Keratinocyte (primary cell): ENCODE measurements at regions not wholly inside any gene's neighbourhood (a gene's known extent, or its start where the extent isn't known, plus 50 kb on each side); places are given as distances from the start of the nearest gene placed in this dataset.

Experiments
- DNase-seq: peaks from one replicate; pipeline ENCODE4 v3.0.0-alpha.2; 2011; ENCODE audit warnings: low read depth, missing footprints, low spot score
- FAIRE-seq: peaks from 2 replicates; lab custom pipeline; 2011; peaks lifted over from hg19 to GRCh38; lab: Jason Lieb, UNC
- H2AFZ ChIP-seq: 2 replicates; pipeline ENCODE4 v1.6.0; 2012; ENCODE audit warnings: low read length, control low read depth, inconsistent platforms; ENCODE audit not compliant: control insufficient read depth
- H3K27ac ChIP-seq: 2 replicates; pipeline ENCODE4 v1.5.1; 2011; ENCODE audit warnings: low read length; ENCODE audit not compliant: control insufficient read depth, insufficient read depth
- H3K27me3 ChIP-seq: 3 replicates; pipeline ENCODE4 v1.6.0; 2011; ENCODE audit warnings: low read length; ENCODE audit not compliant: control insufficient read depth, insufficient read depth; ENCODE audit errors: extremely low read depth
- H3K36me3 ChIP-seq, 2 experiments: 2 replicates in 1 of 2; 3 replicates in 1 of 2; pipeline ENCODE4 v1.5.1; 2011; ENCODE audit warnings: low read length in 2 of 2, mild to moderate bottlenecking in 1 of 2; ENCODE audit not compliant: control insufficient read depth in 2 of 2, insufficient read depth in 2 of 2; ENCODE audit errors: extremely low read depth in 1 of 2
- H3K4me1 ChIP-seq: 3 replicates; pipeline ENCODE4 v1.5.1; 2011; ENCODE audit warnings: low read length; ENCODE audit not compliant: control insufficient read depth, insufficient read depth; ENCODE audit errors: extremely low read depth
- H3K4me2 ChIP-seq: 3 replicates; pipeline ENCODE4 v1.6.0; 2011; ENCODE audit warnings: low read depth, low read length; ENCODE audit not compliant: control insufficient read depth, insufficient read depth; ENCODE audit errors: extremely low read depth
- H3K4me3 ChIP-seq, 3 experiments: fragments of 200-600 bp in 1 of 3; sonication (generic) in 1 of 3; 2 replicates in 2 of 3; 3 replicates in 1 of 3; pipeline ENCODE4 v1.5.1; 2011 to 2016; ENCODE audit warnings: low read length in 3 of 3, mild to moderate bottlenecking in 3 of 3, control low read depth in 2 of 3, inconsistent platforms in 1 of 3, low read depth in 1 of 3, mixed read lengths in 1 of 3, mixed run types in 1 of 3, moderate library complexity in 1 of 3; ENCODE audit not compliant: control insufficient read depth in 2 of 3, insufficient read depth in 2 of 3; ENCODE audit errors: extremely low read depth in 1 of 3
- H3K79me2 ChIP-seq: 2 replicates; pipeline ENCODE4 v1.6.0; 2012; ENCODE audit warnings: low read length; ENCODE audit not compliant: control insufficient read depth, insufficient read depth
- H3K9ac ChIP-seq: 3 replicates; pipeline ENCODE4 v1.6.0; 2011; ENCODE audit warnings: low read length; ENCODE audit not compliant: control insufficient read depth, insufficient read depth; ENCODE audit errors: extremely low read depth
- H3K9me1 ChIP-seq: 3 replicates; pipeline ENCODE4 v1.6.0; 2011; ENCODE audit warnings: low read length; ENCODE audit not compliant: control insufficient read depth, insufficient read depth; ENCODE audit errors: extremely low read depth
- H3K9me3 ChIP-seq: 2 replicates; pipeline ENCODE4 v1.5.1; 2012; ENCODE audit warnings: low read depth, low read length; ENCODE audit not compliant: control insufficient read depth
- H4K20me1 ChIP-seq: 3 replicates; pipeline ENCODE4 v1.6.0; 2011; ENCODE audit warnings: low read length; ENCODE audit not compliant: control insufficient read depth, insufficient read depth; ENCODE audit errors: extremely low read depth
- EZH2 ChIP-seq: IDR thresholded peaks from one replicate; pipeline ENCODE4 v1.6.1; 2012; ENCODE audit warnings: inconsistent platforms, mild to moderate bottlenecking, low read length, moderate library complexity
- dilution Hi-C: fragments of 300-500 bp; cut with MboI; formaldehyde crosslinking; loops from one replicate; pipeline ENCODE4 v1.7.0; 2020; ENCODE audit warnings: low sequenced_read_pairs; ENCODE audit not compliant: extremely low pct_ligation_motif_present
- TF ChIP-seq, protein P1 (sequence below), 3 experiments: IDR thresholded peaks in 1 of 3; conservative IDR thresholded peaks in 1 of 3; optimal IDR thresholded peaks in 1 of 3; 2 replicates in 2 of 3; 3 replicates in 1 of 3; pipeline versions ENCODE3 to v1.5.1; 2011; ENCODE audit warnings: low read length in 3 of 3, mild to moderate bottlenecking in 3 of 3, moderate library complexity in 2 of 3, control low read depth in 1 of 3, inconsistent platforms in 1 of 3; ENCODE audit not compliant: insufficient read depth in 2 of 3; ENCODE audit errors: extremely low read depth in 1 of 3

DNA sequence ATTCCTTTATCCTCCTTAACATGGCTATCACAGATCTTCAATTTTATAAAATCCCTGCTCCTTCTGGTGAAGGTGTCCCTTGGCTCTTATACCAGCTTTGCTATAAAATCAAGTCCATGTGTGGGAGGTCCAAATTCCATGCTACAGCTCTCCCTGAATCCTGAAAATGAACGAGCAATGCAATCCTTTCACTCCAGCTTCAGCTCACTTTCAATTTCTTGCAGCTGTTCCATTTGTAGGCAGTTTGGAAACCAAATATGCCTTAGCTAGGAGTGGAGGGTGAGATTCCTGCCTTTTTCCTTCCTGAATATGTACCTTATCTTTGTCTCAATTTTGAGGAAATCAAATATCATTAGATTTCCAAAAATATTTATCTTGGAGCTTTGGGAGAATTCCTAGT, 402.6 kb downstream of the TTLL7 start:
- dilution Hi-C loops: no loop called here
- Histone ChIP-seq H3K27ac (no peak overlapping the region), H3K4me3 (no peak overlapping the region), H4K20me1 (no peaks in the 10 kb centered on the region), H3K27me3 (no peaks in the 10 kb centered on the region), H3K79me2 (no peaks in the 10 kb centered on the region), H3K4me1 (no peaks in the 10 kb centered on the region), H2AFZ (no peak overlapping the region), H3K9ac (no peak overlapping the region), H3K36me3 (no peaks in the 10 kb centered on the region), H3K9me1 (no peaks in the 10 kb centered on the region), H3K9me3 (no peaks in the 10 kb centered on the region), H3K4me2 (no peak overlapping the region)
- no peak for TF ChIP-seq EZH2
- TF ChIP-seq, protein P1, sequence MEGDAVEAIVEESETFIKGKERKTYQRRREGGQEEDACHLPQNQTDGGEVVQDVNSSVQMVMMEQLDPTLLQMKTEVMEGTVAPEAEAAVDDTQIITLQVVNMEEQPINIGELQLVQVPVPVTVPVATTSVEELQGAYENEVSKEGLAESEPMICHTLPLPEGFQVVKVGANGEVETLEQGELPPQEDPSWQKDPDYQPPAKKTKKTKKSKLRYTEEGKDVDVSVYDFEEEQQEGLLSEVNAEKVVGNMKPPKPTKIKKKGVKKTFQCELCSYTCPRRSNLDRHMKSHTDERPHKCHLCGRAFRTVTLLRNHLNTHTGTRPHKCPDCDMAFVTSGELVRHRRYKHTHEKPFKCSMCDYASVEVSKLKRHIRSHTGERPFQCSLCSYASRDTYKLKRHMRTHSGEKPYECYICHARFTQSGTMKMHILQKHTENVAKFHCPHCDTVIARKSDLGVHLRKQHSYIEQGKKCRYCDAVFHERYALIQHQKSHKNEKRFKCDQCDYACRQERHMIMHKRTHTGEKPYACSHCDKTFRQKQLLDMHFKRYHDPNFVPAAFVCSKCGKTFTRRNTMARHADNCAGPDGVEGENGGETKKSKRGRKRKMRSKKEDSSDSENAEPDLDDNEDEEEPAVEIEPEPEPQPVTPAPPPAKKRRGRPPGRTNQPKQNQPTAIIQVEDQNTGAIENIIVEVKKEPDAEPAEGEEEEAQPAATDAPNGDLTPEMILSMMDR (optimal IDR thresholded peaks at IDR 0.05 in 1 of 3, IDR thresholded peaks at IDR 0.05 in 1 of 3, conservative IDR thresholded peaks at IDR 0.05 in 1 of 3; ENCODE audit: extremely low read depth in 1 of 3, insufficient read depth in 2 of 3, low read length in 3 of 3): no peak
- no peak for FAIRE-seq
- no peak for DNase-seq

DNA sequence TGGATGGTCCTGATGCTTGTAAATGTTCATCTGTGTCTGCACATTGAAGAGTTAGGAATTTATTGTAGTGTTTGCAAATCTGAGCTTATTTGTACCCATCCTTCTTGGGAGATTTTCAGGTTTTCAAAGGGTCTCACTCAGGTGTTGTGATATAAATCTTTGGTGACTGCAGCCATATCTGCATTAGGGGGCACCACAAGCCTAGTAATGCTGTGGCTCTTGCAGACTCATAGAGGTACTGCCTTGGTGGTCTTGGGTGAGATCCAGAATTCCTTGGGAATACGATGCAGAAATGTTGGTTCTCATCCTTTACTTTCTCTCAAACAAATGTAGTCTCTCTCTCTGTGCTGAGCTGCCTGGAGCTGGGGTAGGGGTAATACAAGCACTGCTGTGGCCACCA, 405.9 kb downstream of the TTLL7 start:
- Histone ChIP-seq H3K4me2 (no peak overlapping the region), H3K27me3 (no peaks in the 10 kb centered on the region), H3K79me2 (no peaks in the 10 kb centered on the region), H3K9me3 (no peaks in the 10 kb centered on the region), H3K4me3 (no peak overlapping the region), H3K9ac (no peak overlapping the region), H3K9me1 (no peaks in the 10 kb centered on the region), H4K20me1 (no peaks in the 10 kb centered on the region), H3K4me1 (no peaks in the 10 kb centered on the region), H2AFZ (no peak overlapping the region), H3K36me3 (no peaks in the 10 kb centered on the region), H3K27ac (no peak overlapping the region)
- DNase-seq (no peak), FAIRE-seq (no peak)
- dilution Hi-C loops: no loop called here
- TF ChIP-seq, protein P1 (optimal IDR thresholded peaks at IDR 0.05 in 1 of 3, IDR thresholded peaks at IDR 0.05 in 1 of 3, conservative IDR thresholded peaks at IDR 0.05 in 1 of 3; ENCODE audit: extremely low read depth in 1 of 3, insufficient read depth in 2 of 3, low read length in 3 of 3): no peak
- TF ChIP-seq EZH2: no peak
